ENCODE measurements at regions not wholly inside any gene's neighbourhood (a gene's known extent, or its start where the extent isn't known, plus 50 kb on each side); places are given as distances from the start of the nearest gene placed in this dataset.

GRCh38 chr5:3654515-3654914 is 58.9 kb downstream of the IRX1 start:
- FAIRE-seq (peak; percentile 62), DNase-seq (ENCODE audit: low spot score) (no peak)

- FAIRE-seq (no peak), DNase-seq (ENCODE audit: low spot score) (no peak)
Observed at GRCh38 chr5:3656803-3657202, 61.2 kb downstream of the IRX1 start.

GRCh38 chr5:3657364-3658022 is 61.9 kb downstream of the IRX1 start:
- DNase-seq (ENCODE audit: low spot score) (no peak), FAIRE-seq (no peak)

GRCh38 chr5:3658929-3659328 is 63.3 kb downstream of the IRX1 start:
- FAIRE-seq: no peak
- DNase-seq (ENCODE audit: low spot score): no peak

- DNase-seq (ENCODE audit: low spot score): peak; percentile 61
- peak; percentile 100 for FAIRE-seq
Observed at GRCh38 chr5:3659907-3660306, 64.3 kb downstream of the IRX1 start.

- DNase-seq (ENCODE audit: low spot score) (no peak), FAIRE-seq (no peak)
Observed at GRCh38 chr5:3660630-3661029, 65.0 kb downstream of the IRX1 start.

GRCh38 chr5:3661755-3662296 is 66.2 kb downstream of the IRX1 start:
- FAIRE-seq: no peak

GRCh38 chr5:3662344-3662743 is 66.7 kb downstream of the IRX1 start:
- no peak for FAIRE-seq
- no peak for DNase-seq (ENCODE audit: low spot score)

More at GRCh38 chr5:3661755-3662296, 66.2 kb downstream of the IRX1 start:
- no peak for DNase-seq (ENCODE audit: low spot score)

GRCh38 chr5:3671337-3671736 is 75.7 kb downstream of the IRX1 start:
- peak; percentile 58 for FAIRE-seq

GRCh38 chr5:3678801-3679200 is 83.2 kb downstream of the IRX1 start:
- DNase-seq (ENCODE audit: low spot score) (no peak), FAIRE-seq (no peak)

More at GRCh38 chr5:3671337-3671736, 75.7 kb downstream of the IRX1 start:
- DNase-seq (ENCODE audit: low spot score): peak; percentile 32

GRCh38 chr5:3680821-3681220 is 85.2 kb downstream of the IRX1 start:
- DNase-seq (ENCODE audit: low spot score) (no peak), FAIRE-seq (no peak)

- no peak for FAIRE-seq
- no peak for DNase-seq (ENCODE audit: low spot score)
Observed at GRCh38 chr5:3684118-3684517, 88.5 kb downstream of the IRX1 start.

GRCh38 chr5:3684771-3685354 is 89.2 kb downstream of the IRX1 start:
- FAIRE-seq (no peak), DNase-seq (ENCODE audit: low spot score) (no peak)

GRCh38 chr5:3694819-3695218 is 99.2 kb downstream of the IRX1 start:
- no peak for FAIRE-seq
- DNase-seq (ENCODE audit: low spot score): peak; percentile 59

- no peak for DNase-seq (ENCODE audit: low spot score)
- no peak for FAIRE-seq
Observed at GRCh38 chr5:3695818-3696217, 100.2 kb downstream of the IRX1 start.

GRCh38 chr5:3698412-3698811 is 102.8 kb downstream of the IRX1 start:
- DNase-seq (ENCODE audit: low spot score) (no peak), FAIRE-seq (no peak)

GRCh38 chr5:3701694-3702093 is 106.1 kb downstream of the IRX1 start:
- no peak for FAIRE-seq
- DNase-seq (ENCODE audit: low spot score): no peak

- DNase-seq (ENCODE audit: low spot score) (no peak), FAIRE-seq (no peak)
Observed at GRCh38 chr5:3704661-3705060, 109.0 kb downstream of the IRX1 start.

- FAIRE-seq: no peak
- no peak for DNase-seq (ENCODE audit: low spot score)
Observed at GRCh38 chr5:3709068-3709716, 113.6 kb downstream of the IRX1 start.

GRCh38 chr5:3709717-3710348 is 114.2 kb downstream of the IRX1 start:
- no peak for FAIRE-seq

GRCh38 chr5:3715062-3715461 is 119.4 kb downstream of the IRX1 start:
- DNase-seq (ENCODE audit: low spot score): no peak
- FAIRE-seq: no peak

More at GRCh38 chr5:3709717-3710348, 114.2 kb downstream of the IRX1 start:
- DNase-seq (ENCODE audit: low spot score): no peak

GRCh38 chr5:3729631-3730030 is 134.0 kb downstream of the IRX1 start:
- FAIRE-seq (no peak), DNase-seq (ENCODE audit: low spot score) (no peak)

Data from urothelium cell line (cell line).